ENCODE measurements at regions not wholly inside any gene's neighbourhood (a gene's known extent, or its start where the extent isn't known, plus 50 kb on each side); places are given as distances from the start of the nearest gene placed in this dataset.

DNA sequence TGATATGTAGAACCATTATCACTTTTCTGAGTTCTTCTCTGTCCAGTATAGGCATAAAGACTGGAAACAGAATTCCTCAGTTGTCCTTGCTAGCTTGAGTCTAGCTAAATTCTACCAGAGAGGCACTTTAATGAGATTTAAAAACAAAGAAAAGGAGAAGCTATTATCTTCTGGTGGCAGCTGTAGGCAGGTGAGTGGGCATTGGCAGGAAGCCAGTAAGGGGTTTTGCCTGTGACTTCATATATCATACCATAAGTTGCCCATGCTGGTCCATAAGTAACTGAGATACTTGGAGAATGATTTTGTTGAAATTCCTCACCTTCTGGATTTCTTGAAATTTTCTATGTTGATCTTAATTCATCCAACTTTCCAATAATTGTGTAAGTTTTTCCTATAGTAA is 402.3 kb upstream of the TGFBR2 start:
- Histone ChIP-seq H3K36me3 (ENCODE audit: control insufficient read depth, insufficient read depth, low read length) (no peaks in the 10 kb centered on the region), H3K9ac (ENCODE audit: low read depth, low read length) (no peak overlapping the region), H3K27ac (ENCODE audit: low read depth, low read length) (no peak overlapping the region), H3K4me1 (ENCODE audit: control insufficient read depth, insufficient read depth, low read length) (no peaks in the 10 kb centered on the region), H3K27me3 (ENCODE audit: control insufficient read depth, insufficient read depth, low read length) (no peaks in the 10 kb centered on the region), H3K9me3 (ENCODE audit: control insufficient read depth, insufficient read depth, low read length) (no peaks in the 10 kb centered on the region), H3K4me3 (ENCODE audit: low read depth, low read length) (no peak overlapping the region)

- no peak overlapping the region for H3K27ac ChIP-seq (ENCODE audit: low read depth, low read length)
- no peaks in the 10 kb centered on the region for H3K4me1 ChIP-seq (ENCODE audit: control insufficient read depth, insufficient read depth, low read length)
- H3K9me3 ChIP-seq (ENCODE audit: control insufficient read depth, insufficient read depth, low read length): no peaks in the 10 kb centered on the region
- no peak overlapping the region for H3K9ac ChIP-seq (ENCODE audit: low read depth, low read length)
- no peak overlapping the region for H3K4me3 ChIP-seq (ENCODE audit: low read depth, low read length)
- no peaks in the 10 kb centered on the region for H3K36me3 ChIP-seq (ENCODE audit: control insufficient read depth, insufficient read depth, low read length)
- no peaks in the 10 kb centered on the region for H3K27me3 ChIP-seq (ENCODE audit: control insufficient read depth, insufficient read depth, low read length)
These were observed 400.4 kb upstream of the TGFBR2 start for GRCh38 chr3:30206051-30206450.

GRCh38 chr3:30221619-30222018 is 384.8 kb upstream of the TGFBR2 start:
- Histone ChIP-seq H3K4me3 (ENCODE audit: low read depth, low read length) (no peak overlapping the region), H3K27me3 (ENCODE audit: control insufficient read depth, insufficient read depth, low read length) (no peaks in the 10 kb centered on the region), H3K9me3 (ENCODE audit: control insufficient read depth, insufficient read depth, low read length) (peaks cover 3% of the 10 kb centered on the region; the same call in 1 of the 2 replicates), H3K27ac (ENCODE audit: low read depth, low read length) (no peak overlapping the region), H3K4me1 (ENCODE audit: control insufficient read depth, insufficient read depth, low read length) (no peaks in the 10 kb centered on the region), H3K9ac (ENCODE audit: low read depth, low read length) (no peak overlapping the region), H3K36me3 (ENCODE audit: control insufficient read depth, insufficient read depth, low read length) (no peaks in the 10 kb centered on the region)

- Histone ChIP-seq H3K27me3 (ENCODE audit: control insufficient read depth, insufficient read depth, low read length) (no peaks in the 10 kb centered on the region), H3K9ac (ENCODE audit: low read depth, low read length) (no peak overlapping the region), H3K27ac (ENCODE audit: low read depth, low read length) (no peak overlapping the region), H3K9me3 (ENCODE audit: control insufficient read depth, insufficient read depth, low read length) (no peaks in the 10 kb centered on the region; the same call in 1 of the 2 replicates), H3K36me3 (ENCODE audit: control insufficient read depth, insufficient read depth, low read length) (no peaks in the 10 kb centered on the region), H3K4me1 (ENCODE audit: control insufficient read depth, insufficient read depth, low read length) (no peaks in the 10 kb centered on the region), H3K4me3 (ENCODE audit: low read depth, low read length) (no peak overlapping the region)
These were observed 384.0 kb upstream of the TGFBR2 start for GRCh38 chr3:30222441-30222840.

GRCh38 chr3:30225021-30225420 is 381.4 kb upstream of the TGFBR2 start:
- Histone ChIP-seq H3K27ac (ENCODE audit: low read depth, low read length) (no peak overlapping the region), H3K4me3 (ENCODE audit: low read depth, low read length) (no peak overlapping the region)

DNA sequence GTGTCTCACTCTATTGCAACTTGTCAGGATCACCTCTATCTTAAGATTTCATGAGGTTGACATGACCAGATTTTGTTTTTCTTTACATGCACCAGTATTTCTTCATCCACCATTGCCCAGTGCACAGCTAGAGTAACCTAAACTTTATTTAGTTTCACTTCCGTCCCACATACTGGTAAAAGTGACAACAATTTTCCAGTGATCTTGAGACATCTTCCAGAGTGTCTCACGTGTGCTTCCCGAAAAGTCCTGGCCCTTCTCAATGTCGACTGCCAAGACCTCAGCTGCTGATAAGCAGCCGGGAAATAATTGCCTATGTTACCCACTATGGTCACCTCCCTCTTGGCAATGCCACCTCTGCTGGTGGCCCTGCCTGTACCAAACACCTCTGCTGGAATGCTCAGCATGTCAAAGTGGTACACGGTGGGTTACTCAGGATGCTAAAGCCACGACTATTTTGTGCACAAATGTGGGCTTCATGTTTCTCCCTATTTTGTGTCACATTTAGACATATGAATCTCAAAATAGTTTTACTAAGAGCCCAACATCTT is 379.7 kb upstream of the TGFBR2 start:
- H3K9ac ChIP-seq (ENCODE audit: low read depth, low read length): no peak overlapping the region
- no peaks in the 10 kb centered on the region for H3K36me3 ChIP-seq (ENCODE audit: control insufficient read depth, insufficient read depth, low read length)
- H3K4me1 ChIP-seq (ENCODE audit: control insufficient read depth, insufficient read depth, low read length): peaks cover 2% of the 10 kb centered on the region; the same call in 1 of the 2 replicates
- H3K9me3 ChIP-seq (ENCODE audit: control insufficient read depth, insufficient read depth, low read length): no peaks in the 10 kb centered on the region
- H3K27ac ChIP-seq (ENCODE audit: low read depth, low read length): no peak overlapping the region
- no peak overlapping the region for H3K4me3 ChIP-seq (ENCODE audit: low read depth, low read length)
- H3K27me3 ChIP-seq (ENCODE audit: control insufficient read depth, insufficient read depth, low read length): no peaks in the 10 kb centered on the region

More at GRCh38 chr3:30225021-30225420, 381.4 kb upstream of the TGFBR2 start:
- Histone ChIP-seq H3K9me3 (ENCODE audit: control insufficient read depth, insufficient read depth, low read length) (no peaks in the 10 kb centered on the region), H3K9ac (ENCODE audit: low read depth, low read length) (no peak overlapping the region), H3K36me3 (ENCODE audit: control insufficient read depth, insufficient read depth, low read length) (no peaks in the 10 kb centered on the region), H3K4me1 (ENCODE audit: control insufficient read depth, insufficient read depth, low read length) (no peaks in the 10 kb centered on the region), H3K27me3 (ENCODE audit: control insufficient read depth, insufficient read depth, low read length) (no peaks in the 10 kb centered on the region)

GRCh38 chr3:30227571-30228301 is 378.7 kb upstream of the TGFBR2 start:
- Histone ChIP-seq H3K9me3 (ENCODE audit: control insufficient read depth, insufficient read depth, low read length) (no peaks in the 10 kb centered on the region), H3K4me1 (ENCODE audit: control insufficient read depth, insufficient read depth, low read length) (peaks cover 6% of the 10 kb centered on the region), H3K9ac (ENCODE audit: low read depth, low read length) (no peak overlapping the region), H3K4me3 (ENCODE audit: low read depth, low read length) (no peak overlapping the region), H3K27ac (ENCODE audit: low read depth, low read length) (no peak overlapping the region), H3K36me3 (ENCODE audit: control insufficient read depth, insufficient read depth, low read length) (no peaks in the 10 kb centered on the region), H3K27me3 (ENCODE audit: control insufficient read depth, insufficient read depth, low read length) (no peaks in the 10 kb centered on the region)

- Histone ChIP-seq H3K9ac (ENCODE audit: low read depth, low read length) (no peak overlapping the region), H3K4me1 (ENCODE audit: control insufficient read depth, insufficient read depth, low read length) (peaks cover 6% of the 10 kb centered on the region), H3K27ac (ENCODE audit: low read depth, low read length) (no peak overlapping the region)
These were observed 378.1 kb upstream of the TGFBR2 start for GRCh38 chr3:30228302-30228631.

GRCh38 chr3:30231277-30232141 is 374.9 kb upstream of the TGFBR2 start:
- Histone ChIP-seq H3K36me3 (ENCODE audit: control insufficient read depth, insufficient read depth, low read length) (no peaks in the 10 kb centered on the region), H3K27ac (ENCODE audit: low read depth, low read length) (no peak overlapping the region), H3K27me3 (ENCODE audit: control insufficient read depth, insufficient read depth, low read length) (no peaks in the 10 kb centered on the region), H3K9ac (ENCODE audit: low read depth, low read length) (no peak overlapping the region), H3K4me1 (ENCODE audit: control insufficient read depth, insufficient read depth, low read length) (peaks cover 6% of the 10 kb centered on the region), H3K4me3 (ENCODE audit: low read depth, low read length) (no peak overlapping the region), H3K9me3 (ENCODE audit: control insufficient read depth, insufficient read depth, low read length) (no peaks in the 10 kb centered on the region)

More at GRCh38 chr3:30228302-30228631, 378.1 kb upstream of the TGFBR2 start:
- Histone ChIP-seq H3K4me3 (ENCODE audit: low read depth, low read length) (no peak overlapping the region), H3K27me3 (ENCODE audit: control insufficient read depth, insufficient read depth, low read length) (no peaks in the 10 kb centered on the region), H3K36me3 (ENCODE audit: control insufficient read depth, insufficient read depth, low read length) (no peaks in the 10 kb centered on the region), H3K9me3 (ENCODE audit: control insufficient read depth, insufficient read depth, low read length) (no peaks in the 10 kb centered on the region)

DNA sequence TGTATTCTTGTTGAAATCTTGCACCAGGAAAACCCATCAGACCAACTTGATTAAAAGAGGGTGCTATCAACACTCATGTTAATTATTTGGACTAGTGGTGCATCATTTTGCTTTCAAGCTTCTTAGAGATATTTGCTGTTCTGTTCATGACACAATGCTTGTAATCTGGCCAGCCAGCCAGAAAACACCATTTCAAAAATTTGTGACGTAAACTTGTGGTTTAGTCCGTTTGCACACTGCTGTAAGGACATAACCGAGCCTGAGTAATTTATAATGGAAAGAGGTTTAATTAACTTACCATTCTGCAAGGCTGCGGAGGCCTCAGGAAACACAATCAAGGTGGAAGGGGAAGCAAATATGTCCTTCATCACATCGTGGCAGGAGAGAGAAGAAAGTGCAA is 374.3 kb upstream of the TGFBR2 start:
- Histone ChIP-seq H3K27me3 (ENCODE audit: control insufficient read depth, insufficient read depth, low read length) (no peaks in the 10 kb centered on the region), H3K36me3 (ENCODE audit: control insufficient read depth, insufficient read depth, low read length) (no peaks in the 10 kb centered on the region), H3K9ac (ENCODE audit: low read depth, low read length) (no peak overlapping the region), H3K27ac (ENCODE audit: low read depth, low read length) (no peak overlapping the region), H3K4me3 (ENCODE audit: low read depth, low read length) (no peak overlapping the region), H3K4me1 (ENCODE audit: control insufficient read depth, insufficient read depth, low read length) (peaks cover 6% of the 10 kb centered on the region), H3K9me3 (ENCODE audit: control insufficient read depth, insufficient read depth, low read length) (no peaks in the 10 kb centered on the region)
